Activated CD8-positive, alpha-beta memory T cell treated with anti-CD3 and anti-CD28 coated beads, Interleukin-2, amount 50 U/mL, for 24 hours (primary cell): ENCODE measurements at regions not wholly inside any gene's neighbourhood (a gene's known extent, or its start where the extent isn't known, plus 50 kb on each side); places are given as distances from the start of the nearest gene placed in this dataset.
"Not testable (repeated sequence)": the region's sequence is repeated elsewhere in the genome, so short reads cannot be mapped to it uniquely, and the experiment has no call there.

Experiments used
- DNase-seq: peaks from one replicate; pipeline ENCODE4 v3.0.0-alpha.2; 2020; ENCODE audit errors: extremely low read depth

- DNase-seq: not testable (repeated sequence)
These were observed 125.5 kb downstream of the HAUS1 start for GRCh38 chr18:46229641-46230040.

DNA sequence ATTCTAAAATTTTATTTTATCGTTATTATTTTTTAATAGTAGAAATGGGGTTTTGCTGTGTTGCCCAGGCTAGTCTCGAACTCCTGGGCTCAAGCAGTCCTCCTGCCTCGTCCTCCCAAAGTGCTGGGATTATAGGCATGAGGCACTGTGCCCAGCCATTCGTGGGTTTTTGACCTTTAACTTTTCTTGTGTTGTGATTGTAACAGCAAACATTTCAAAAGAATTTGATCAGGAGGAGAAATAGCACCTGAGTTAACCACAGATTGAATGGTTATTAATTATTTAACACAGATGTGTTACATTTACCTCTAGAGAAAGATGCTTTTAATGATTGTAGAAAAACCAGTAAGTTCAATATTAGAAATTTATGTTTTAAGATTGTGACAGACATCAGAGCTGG, 132.0 kb downstream of the HAUS1 start:
- no peak for DNase-seq

DNA sequence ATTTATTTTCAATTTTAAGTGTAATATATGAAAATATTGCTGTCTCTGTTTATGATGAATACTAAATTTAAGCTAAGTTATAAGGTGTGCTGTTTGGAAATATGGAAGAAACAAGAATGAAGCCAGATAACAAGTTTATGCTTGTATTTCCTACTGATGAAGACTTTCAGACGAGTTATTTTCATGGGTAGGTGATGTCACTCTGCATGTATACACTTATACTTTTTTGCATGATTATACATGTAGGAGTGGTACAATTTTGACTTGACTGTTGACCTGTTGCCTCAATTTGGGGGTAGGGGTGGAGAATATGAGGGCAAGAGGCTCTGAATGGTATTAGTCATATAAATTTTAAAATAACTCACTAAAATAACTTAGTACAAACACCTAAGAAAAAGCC, 133.7 kb downstream of the HAUS1 start:
- no peak for DNase-seq

GRCh38 chr18:46239549-46239948, 135.4 kb downstream of the HAUS1 start:
- no peak for DNase-seq

DNA sequence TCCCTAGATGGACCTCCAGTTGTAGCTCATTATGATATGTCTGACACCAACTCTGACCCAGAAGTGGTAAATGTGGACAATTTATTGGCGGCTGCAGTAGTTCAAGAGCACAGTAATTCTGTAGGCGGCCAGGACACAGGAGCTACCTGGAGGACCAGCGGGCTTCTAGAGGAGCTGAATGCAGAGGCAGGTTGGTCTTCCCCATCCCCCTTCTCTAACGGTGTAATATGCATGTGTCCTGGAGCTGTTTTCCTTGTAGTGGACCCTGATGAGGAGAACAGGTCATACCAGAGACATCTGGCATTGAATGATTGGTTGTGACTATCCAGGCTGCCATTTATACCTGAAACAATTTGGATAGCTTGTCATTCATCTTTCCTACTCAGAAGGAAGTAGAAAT, 135.8 kb downstream of the HAUS1 start:
- no peak for DNase-seq

DNA sequence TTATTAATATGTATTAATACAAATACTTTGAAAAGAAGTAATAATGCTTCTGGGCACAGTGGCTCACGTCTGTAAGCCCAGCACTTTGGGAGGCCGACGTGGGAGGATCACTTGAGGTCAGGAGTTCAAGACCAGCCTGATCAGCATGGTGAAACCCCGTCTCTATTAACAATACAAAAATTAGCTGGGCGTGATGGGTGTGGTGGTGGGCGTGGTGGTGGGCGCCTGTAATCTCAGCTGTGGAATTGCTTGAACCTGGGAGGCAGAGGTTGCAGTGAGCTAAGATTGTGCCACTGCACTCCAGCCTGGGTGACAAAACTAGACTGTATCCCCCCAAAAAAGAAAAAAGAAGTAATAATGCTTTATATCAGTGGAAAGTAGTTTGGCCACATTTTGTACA, 137.2 kb downstream of the HAUS1 start:
- DNase-seq: not testable (repeated sequence)

DNA sequence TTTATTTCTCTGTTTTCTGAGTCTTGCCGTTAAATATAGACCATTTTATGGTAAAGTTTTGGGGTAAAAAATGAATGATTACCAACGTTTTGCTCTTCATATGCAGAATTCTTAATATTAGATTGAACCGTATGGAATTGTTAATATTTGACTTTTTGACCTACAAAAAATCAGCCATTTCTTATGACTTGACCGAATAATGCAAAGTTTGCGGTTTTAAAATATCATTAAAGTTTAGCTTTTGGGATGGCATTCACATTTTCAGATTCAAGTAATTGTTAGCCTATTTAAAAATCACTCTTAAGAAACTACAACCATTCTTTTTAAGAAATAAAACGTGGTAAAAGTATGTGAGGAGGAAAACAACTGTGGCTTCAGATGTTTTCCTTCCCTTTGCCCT, 138.0 kb downstream of the HAUS1 start:
- no peak for DNase-seq

DNA sequence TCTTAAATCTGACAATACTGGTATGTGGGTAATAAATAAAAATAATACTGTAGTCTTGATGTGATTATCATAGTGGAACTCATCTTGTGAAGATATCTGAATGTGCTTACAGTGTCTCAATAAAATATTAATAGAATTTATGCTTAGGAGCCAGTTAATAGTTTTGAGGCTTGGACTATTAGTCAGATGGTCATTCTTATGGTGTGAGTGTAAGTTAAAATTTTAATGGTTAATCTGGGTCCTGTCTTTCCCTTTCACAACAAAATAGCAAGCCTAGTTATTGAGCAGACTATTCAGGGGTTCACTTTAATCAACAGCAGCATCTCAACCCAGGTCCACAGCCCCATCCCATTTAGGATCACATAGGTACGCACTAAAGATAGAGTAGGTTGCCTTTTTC, 138.9 kb downstream of the HAUS1 start:
- no peak for DNase-seq

DNA sequence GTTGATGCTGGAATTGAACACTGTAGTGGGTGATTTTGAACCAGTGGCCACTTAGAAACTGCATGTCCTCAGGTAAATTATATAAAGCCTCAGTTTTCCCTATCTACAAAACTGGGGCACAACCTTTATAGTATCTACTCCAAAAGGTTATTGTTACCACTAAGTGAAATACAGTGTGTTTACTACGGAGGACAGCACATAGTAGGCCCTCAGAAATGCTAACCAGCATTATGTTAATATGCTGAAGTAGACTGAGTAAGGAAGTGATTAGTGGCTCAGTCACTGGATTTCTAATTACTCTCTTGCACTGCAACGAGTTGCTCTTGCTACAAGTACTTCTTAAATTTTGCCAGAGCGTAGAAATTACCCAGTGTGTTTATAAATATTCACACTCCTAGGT, 139.5 kb downstream of the HAUS1 start:
- DNase-seq: no peak

DNA sequence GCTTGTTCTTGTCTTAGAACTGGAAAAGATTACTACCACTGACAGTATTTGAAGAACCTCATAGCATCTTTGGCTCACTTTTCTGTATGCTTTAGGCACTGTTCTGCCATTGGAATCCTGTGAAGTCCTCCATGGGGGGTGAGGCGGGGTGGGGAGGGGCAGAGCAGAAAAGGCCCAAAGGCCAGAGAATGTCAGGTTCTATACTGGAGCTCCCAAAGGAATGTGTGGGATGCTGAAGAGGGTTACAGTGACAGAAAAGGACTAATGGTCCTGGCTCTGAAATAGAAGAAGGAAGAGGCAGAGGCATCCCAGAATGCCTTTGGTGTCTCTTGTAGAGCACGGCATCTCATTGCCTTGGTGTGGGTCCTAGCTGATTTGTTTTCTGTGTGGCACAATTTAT, 141.9 kb downstream of the HAUS1 start:
- DNase-seq: no peak

GRCh38 chr18:46247942-46248341, 143.8 kb downstream of the HAUS1 start:
- no peak for DNase-seq

GRCh38 chr18:46250084-46250811, 146.1 kb downstream of the HAUS1 start:
- DNase-seq: peak; percentile 7

GRCh38 chr18:46250812-46251173, 146.6 kb downstream of the HAUS1 start:
- DNase-seq: no peak

DNA sequence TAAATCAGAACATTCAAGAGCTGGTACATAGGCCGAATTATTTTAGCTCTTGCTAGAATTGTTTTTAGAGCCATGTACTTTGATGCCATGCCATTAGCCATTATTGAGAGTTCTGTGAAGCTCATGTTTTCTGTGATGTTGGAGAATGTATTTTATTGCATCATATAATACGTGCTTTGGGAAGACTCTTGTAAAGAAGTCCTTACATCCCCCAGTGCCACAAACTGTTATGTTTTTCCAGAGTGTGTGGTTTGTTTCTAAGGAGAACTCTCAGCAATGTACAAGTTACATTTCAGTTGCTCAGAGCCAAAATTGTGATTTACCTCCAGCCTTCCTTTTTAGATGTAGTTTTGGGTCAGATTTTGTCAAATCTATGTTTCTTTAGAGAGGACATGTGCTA, 148.6 kb downstream of the HAUS1 start:
- no peak for DNase-seq

DNA sequence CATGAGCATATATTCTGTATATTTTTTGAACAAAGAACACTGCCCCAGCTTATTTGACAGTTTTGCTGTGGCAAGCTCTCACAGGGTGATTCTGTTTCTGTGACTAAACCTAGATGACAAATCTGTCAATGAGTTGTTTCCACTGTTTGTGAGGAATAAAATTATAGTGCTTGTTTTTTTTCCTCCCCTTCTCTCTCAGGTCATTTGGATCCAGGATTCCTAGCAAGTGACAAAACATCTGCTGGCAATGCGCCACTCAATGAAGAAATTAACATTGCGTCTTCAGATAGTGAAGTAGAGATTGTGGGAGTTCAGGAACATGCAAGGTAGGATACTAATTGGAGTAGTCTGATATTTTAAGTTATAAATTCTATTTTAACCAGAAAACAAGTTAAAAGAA, 149.3 kb downstream of the HAUS1 start:
- DNase-seq: no peak

DNA sequence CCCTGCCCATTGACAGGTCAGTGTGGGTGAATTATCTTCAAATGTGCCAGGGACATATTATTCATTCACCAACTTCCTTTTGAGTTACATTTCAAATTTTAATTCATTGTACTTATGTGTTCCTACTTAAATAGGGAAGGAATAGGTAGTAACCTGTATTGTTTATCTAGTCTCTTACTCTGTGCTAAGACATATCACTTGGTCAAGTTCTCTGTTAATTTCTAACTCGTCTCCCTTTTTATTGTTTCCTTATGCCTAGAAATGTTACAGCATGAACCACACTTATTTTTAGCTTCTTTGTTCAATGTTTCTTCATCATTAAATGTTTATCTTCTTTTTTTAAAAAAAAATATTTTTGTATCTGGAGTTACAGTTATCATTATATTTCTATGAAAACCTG, 151.9 kb downstream of the HAUS1 start:
- no peak for DNase-seq

- DNase-seq: no peak
These were observed 153.2 kb downstream of the HAUS1 start for GRCh38 chr18:46257366-46257765.

DNA sequence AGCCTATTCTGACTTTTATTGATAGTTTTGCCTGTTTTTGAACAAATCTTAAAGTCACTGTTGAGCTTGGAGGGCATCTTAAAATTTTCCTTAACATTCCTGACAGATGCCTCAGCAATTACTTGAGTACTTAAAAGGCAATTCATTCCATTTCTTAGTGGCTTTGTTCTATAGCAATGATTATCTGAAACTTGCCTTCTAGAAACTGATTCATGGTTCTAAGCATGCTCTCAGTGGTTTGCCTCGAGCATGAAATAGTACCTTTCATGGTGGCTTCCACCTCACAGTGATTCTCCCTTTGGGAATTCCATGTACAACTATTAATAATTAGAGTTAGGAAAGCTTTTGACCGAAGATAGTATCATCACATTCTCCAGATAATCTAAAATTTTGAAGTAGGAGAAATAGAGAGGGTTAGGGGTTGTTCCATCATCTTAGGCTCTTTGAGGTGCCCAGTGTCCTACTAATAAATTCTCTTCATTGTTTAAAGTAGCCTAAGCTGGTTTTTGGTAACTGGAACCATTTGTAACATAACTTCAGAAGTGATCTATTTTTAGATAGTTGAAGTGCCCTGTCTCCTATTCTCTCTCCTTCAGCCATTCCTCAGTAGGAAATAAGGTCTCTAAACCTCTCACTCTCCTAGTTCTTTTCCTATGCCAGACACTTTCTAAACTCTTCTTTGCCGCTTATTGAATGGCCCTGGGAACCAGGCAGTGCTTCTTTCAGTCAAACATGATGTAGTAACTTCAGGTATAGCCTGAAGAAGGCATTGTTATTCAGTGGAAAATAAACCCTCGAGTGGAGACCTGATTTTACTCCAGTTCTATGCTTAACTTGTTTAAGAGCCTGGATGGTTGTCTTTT, 156.1 kb downstream of the HAUS1 start:
- no peak for DNase-seq

DNA sequence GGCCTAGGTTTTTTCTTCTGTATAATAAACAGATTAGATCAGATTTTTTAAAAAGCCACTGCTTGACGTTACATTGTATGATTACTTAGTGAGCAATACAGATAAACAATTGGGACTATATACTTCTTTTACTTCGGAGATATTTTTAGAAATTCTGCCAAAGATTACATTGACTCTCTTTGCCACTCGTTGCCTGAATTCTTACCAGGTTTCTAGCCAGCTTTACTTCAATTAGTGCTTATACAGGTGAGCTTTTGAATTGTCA, 156.6 kb downstream of the HAUS1 start:
- DNase-seq: no peak

DNA sequence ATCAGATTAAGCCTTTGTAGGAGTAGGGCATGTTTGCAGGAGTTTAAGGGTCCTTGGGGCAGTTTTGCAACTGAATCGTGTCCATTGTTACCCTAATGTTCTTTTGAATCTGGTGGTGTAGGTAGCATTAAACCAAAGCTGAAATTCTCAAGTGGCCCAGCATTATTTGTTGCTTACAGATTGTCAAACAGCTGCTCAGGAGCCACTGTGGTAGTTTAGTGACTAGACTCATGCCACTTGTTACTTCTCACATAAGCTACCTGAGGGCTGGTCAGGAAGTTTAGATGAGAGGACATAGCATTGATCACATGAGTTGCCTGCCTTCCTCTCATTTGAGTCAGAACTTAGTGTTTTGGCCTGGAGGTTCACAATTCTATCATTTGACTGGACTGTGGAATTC, 157.6 kb downstream of the HAUS1 start:
- DNase-seq: no peak

- DNase-seq: no peak
These were observed 158.7 kb downstream of the HAUS1 start for GRCh38 chr18:46262856-46263255.

- DNase-seq: no peak
These were observed 160.1 kb downstream of the HAUS1 start for GRCh38 chr18:46264255-46264654.
